ENCODE measurements at regions not wholly inside any gene's neighbourhood (a gene's known extent, or its start where the extent isn't known, plus 50 kb on each side); places are given as distances from the start of the nearest gene placed in this dataset.
A peak's percentile ranks its signal among the peaks of the same experiment; 100 is the strongest.
"Not testable (repeated sequence)": the region's sequence is repeated elsewhere in the genome, so short reads cannot be mapped to it uniquely, and the experiment has no call there.

GRCh38 chr12:27133022-27133590 lies 50.7 kb upstream of the C12orf71 start:
- ATAC-seq, result no peak

- no peak for ATAC-seq
These were observed 58.1 kb upstream of the C12orf71 start for GRCh38 chr12:27140478-27140969.

GRCh38 chr12:27142101-27142721 lies 59.8 kb upstream of the C12orf71 start:
- peak; percentile 48 to 60 for ATAC-seq

- no peak for ATAC-seq
These were observed 61.1 kb upstream of the C12orf71 start for GRCh38 chr12:27143256-27144069.

- not testable (repeated sequence) for ATAC-seq
These were observed 63.3 kb upstream of the C12orf71 start for GRCh38 chr12:27145725-27146124.

- no peak for ATAC-seq
These were observed 66.0 kb upstream of the C12orf71 start for GRCh38 chr12:27148373-27148772.

- no peak for ATAC-seq
These were observed 66.4 kb upstream of the C12orf71 start for GRCh38 chr12:27148791-27149190.

- ATAC-seq, result no peak
These were observed 69.1 kb upstream of the C12orf71 start for GRCh38 chr12:27151479-27151878.

- ATAC-seq, result no peak
These were observed 75.9 kb upstream of the C12orf71 start for GRCh38 chr12:27158297-27158696.

GRCh38 chr12:27161458-27162228 lies 79.3 kb upstream of the C12orf71 start:
- no peak for ATAC-seq

GRCh38 chr12:27162229-27162537 lies 79.8 kb upstream of the C12orf71 start:
- ATAC-seq, result no peak

- ATAC-seq, result no peak
These were observed 80.8 kb upstream of the C12orf71 start for GRCh38 chr12:27163048-27163715.

GRCh38 chr12:27163894-27164293 lies 80.2 kb upstream of the STK38L start:
- no peak for ATAC-seq

- ATAC-seq, result no peak
These were observed 79.6 kb upstream of the STK38L start for GRCh38 chr12:27164330-27165040.

GRCh38 chr12:27165958-27166357 lies 78.1 kb upstream of the STK38L start:
- ATAC-seq, result not testable (repeated sequence)

- not testable (repeated sequence) for ATAC-seq
These were observed 72.6 kb upstream of the STK38L start for GRCh38 chr12:27171494-27171893.

GRCh38 chr12:27176765-27177164 lies 67.3 kb upstream of the STK38L start:
- ATAC-seq, result peak; percentile 28 to 42

GRCh38 chr12:27177706-27178105 lies 66.4 kb upstream of the STK38L start:
- ATAC-seq, result no peak

GRCh38 chr12:27178255-27178654 lies 65.8 kb upstream of the STK38L start:
- ATAC-seq, result no peak

GRCh38 chr12:27178723-27179399 lies 65.2 kb upstream of the STK38L start:
- peak; percentile 31 to 55 for ATAC-seq

Measured in activated CD4-positive, CD25-positive, alpha-beta regulatory T cell treated with anti-CD3 and anti-CD28 coated beads, Interleukin-2, amount 50 U/mL, for 24 hours (primary cell).